GM12873 (cell line): ENCODE measurements at regions not wholly inside any gene's neighbourhood (a gene's known extent, or its start where the extent isn't known, plus 50 kb on each side); places are given as distances from the start of the nearest gene placed in this dataset.
A peak's percentile ranks its signal among the peaks of the same experiment; 100 is the strongest.

Source experiments
- CTCF ChIP-seq: IDR thresholded peaks from 2 replicates; pipeline ENCODE4 v1.5.1; 2012; ENCODE audit warnings: low read depth, mild to moderate bottlenecking, moderate library complexity, low read length, control low read depth; ENCODE audit not compliant: insufficient read depth; ENCODE audit errors: missing control alignments

GRCh38 chr2:129191530-129191929, 787.9 kb upstream of the RAB6C start:
- no peak for TF ChIP-seq CTCF

GRCh38 chr2:129192117-129192516, 787.3 kb upstream of the RAB6C start:
- peak; percentile 37 for TF ChIP-seq CTCF

GRCh38 chr2:129192841-129193253, 786.6 kb upstream of the RAB6C start:
- no peak for TF ChIP-seq CTCF

- TF ChIP-seq CTCF = peak; percentile 28
These were observed 785.5 kb upstream of the RAB6C start for GRCh38 chr2:129193961-129194360.

- TF ChIP-seq CTCF = no peak
These were observed 780.0 kb upstream of the RAB6C start for GRCh38 chr2:129199501-129199900.

GRCh38 chr2:129201696-129202095, 777.8 kb upstream of the RAB6C start:
- TF ChIP-seq CTCF = no peak

GRCh38 chr2:129203331-129203730, 776.1 kb upstream of the RAB6C start:
- TF ChIP-seq CTCF = no peak
